ENCODE measurements at regions not wholly inside any gene's neighbourhood (a gene's known extent, or its start where the extent isn't known, plus 50 kb on each side); places are given as distances from the start of the nearest gene placed in this dataset.
A peak's percentile ranks its signal among the peaks of the same experiment; 100 is the strongest.
"Not testable (repeated sequence)": the region's sequence is repeated elsewhere in the genome, so short reads cannot be mapped to it uniquely, and the experiment has no call there.

GRCh38 chr5:62956597-62956996 lies 378.0 kb downstream of the LRRC70 start:
- no peak for DNase-seq

DNA sequence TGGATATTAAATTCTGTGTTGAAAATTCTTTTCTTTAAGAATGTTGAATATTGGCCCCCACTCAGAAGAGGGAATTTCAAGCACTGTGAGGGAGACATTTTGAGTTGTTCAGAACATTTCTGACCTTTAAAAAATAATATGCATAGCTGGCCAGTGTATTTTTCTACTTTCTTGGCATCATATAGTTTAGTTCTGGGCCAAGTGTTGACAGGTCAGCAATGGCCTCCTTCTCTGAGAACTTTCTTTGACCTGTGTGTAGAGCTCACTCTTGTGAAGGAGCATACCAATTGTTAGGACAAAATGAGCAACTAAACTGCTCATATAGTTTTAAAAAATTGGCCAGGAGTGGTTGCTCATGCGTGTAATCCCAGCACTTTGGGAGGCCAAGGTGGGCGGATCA lies 376.0 kb downstream of the LRRC70 start:
- no peak for DNase-seq

DNA sequence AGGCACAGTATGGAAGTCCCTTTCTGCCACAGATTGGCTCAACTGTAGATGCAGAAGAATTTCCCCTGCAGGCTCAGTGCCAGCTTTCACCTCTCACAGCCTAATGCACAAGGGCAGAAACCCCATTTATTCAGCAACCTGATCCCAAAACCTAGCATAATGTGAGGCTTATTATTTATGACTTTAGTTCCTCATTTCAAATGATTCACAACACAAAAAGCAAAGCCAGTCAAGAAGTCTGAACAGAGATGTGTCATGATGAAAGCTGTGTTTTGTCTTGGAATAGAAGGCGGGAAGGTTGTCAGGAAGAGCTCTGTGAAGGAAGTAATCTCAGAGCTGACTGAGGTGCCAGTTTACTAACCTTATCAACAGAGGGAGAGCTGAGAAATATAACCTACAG lies 369.7 kb downstream of the LRRC70 start:
- no peak for DNase-seq

DNA sequence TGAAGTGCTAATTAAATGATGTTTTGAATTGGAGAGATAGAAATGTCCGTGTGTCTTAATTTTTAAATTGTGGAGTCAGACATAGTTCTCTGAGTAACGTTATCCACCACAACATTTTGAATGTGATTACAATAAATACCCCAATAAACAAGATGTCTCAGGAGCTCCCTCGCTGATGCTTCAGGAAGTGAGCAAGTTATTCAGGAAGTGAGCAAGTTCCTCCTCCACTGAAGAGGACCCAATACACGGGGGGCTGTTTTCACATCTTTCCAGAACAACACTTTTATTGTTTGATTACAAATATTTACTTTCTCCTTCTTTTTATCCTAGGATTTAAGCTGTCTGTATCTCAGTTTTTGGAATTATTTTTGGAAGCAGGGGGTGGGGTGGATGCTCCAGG lies 363.8 kb downstream of the LRRC70 start:
- no peak for DNase-seq

GRCh38 chr5:62938927-62939326 lies 360.3 kb downstream of the LRRC70 start:
- no peak for DNase-seq

GRCh38 chr5:62937661-62938558 lies 359.3 kb downstream of the LRRC70 start:
- DNase-seq: no peak

DNA sequence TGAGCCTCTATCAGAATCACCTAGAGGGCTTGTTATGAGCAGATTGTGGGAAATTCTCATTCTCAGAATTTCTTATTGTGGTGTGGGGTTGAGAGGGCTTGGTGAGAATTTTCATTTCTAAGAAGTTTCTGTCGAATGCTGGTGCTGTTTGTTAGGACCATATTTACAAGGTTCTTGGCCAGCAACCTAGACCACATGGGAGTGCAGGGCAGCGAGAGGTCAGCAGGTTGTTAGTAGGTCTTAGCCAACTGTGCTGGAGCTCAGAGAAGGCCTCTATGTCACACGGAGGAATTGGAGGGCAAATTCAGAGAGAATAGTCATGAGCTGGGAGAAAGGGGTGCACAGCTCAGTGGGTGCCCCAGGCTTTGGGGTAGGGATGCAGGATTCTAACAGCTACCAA lies 357.0 kb downstream of the LRRC70 start:
- no peak for DNase-seq

- DNase-seq: no peak
Observed at GRCh38 chr5:62934319-62934718, 355.7 kb downstream of the LRRC70 start.

DNA sequence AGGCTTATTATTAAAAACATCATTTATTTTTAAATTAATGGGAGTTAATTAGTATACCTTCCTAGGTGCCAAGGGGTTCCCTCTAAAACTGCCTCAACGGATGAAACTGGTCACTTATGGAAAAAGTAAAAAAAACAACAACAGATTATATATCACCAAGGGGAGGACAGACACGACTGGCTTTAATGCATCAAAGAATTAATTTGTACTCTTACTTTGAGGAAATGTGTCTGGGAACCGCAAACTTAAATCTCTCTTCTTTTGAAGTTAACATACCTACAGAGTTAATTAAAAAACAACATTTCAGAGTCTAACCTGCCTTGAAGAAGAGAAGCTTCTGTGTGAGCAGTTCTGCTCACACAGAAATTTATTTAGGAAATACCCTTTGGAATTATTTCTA lies 354.6 kb downstream of the LRRC70 start:
- no peak for DNase-seq

DNA sequence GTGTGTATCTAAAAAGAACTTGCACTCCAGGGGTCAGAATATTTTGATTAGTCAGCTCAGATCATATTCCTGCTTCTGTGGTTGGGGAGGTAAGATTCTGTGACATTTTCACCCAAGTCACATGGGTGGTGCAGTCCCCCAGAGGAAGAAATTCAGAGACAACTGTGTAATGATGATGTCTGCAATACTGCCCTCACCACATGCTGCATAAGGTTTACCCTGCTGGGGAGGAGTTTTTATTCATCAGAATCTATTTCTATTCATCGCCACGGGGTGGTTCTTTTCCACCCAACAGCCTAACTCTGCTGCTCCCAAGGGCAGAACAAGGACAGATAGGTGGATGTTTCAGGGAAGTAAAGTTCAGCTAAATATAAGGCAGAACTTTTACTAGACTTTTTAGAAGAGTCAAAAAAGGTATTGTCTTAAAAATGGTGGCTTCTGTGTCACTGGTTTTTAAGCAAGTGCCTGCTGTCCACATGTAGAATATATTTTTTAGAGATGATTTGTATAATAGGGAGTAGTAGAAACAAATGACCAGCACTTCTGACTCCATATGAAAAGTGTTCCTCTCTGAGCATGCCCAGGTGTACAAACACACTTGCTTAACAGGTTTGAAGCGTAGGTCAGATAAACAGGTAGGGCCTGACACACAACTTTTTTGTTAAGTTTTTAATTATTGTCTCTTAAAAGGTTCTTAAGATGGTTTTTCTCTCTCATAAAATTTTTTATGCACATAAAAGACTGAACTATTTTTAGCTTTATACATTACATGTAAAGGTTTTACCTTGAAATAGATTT lies 352.7 kb downstream of the LRRC70 start:
- DNase-seq: peak; percentile 59

DNA sequence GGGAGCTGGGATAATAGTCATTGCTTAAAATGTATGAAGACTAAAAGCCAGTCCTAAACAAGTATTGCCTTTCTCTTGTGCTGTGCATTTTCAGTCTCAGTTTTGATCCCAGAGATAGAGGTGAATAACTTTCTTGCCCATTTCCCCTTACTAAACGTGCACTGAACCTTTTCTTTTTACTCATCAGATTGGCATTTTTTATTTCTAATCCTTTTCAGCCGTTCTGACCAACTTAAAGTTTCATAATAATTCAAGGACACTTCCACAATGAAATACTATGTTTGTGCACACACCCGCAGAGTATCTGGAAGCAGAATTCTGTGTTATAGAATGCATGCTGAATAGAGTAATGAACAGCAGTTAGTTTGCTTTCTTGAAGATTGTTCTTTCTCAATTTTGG lies 343.6 kb downstream of the LRRC70 start:
- DNase-seq: no peak

DNA sequence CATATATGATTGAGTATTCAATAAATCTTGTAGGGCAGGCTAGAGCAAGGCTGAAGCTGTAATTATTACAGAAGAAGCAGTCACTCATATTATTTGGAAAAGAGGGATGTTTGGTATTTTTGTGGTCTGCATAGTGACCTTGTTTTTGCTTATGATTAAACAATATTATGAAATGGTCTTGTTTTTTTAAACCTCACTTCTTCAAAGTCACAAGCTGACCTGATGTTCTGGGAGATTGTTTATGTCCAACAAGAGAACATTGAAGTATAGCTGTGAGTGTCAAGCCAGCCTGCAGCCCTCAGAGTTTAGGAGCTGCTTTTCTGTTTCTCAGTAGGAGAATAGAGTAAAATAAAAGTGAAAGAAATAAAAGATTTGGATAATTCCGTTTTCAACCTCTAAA lies 342.2 kb downstream of the LRRC70 start:
- DNase-seq: no peak

GRCh38 chr5:62909326-62909725 lies 330.7 kb downstream of the LRRC70 start:
- DNase-seq: no peak

- no peak for DNase-seq
Observed at GRCh38 chr5:62902126-62902525, 323.5 kb downstream of the LRRC70 start.

- no peak for DNase-seq
Observed at GRCh38 chr5:62900976-62901375, 322.4 kb downstream of the LRRC70 start.

- no peak for DNase-seq
Observed at GRCh38 chr5:62896121-62896893, 317.7 kb downstream of the LRRC70 start.

GRCh38 chr5:62886603-62887315 lies 308.1 kb downstream of the LRRC70 start:
- no peak for DNase-seq

DNA sequence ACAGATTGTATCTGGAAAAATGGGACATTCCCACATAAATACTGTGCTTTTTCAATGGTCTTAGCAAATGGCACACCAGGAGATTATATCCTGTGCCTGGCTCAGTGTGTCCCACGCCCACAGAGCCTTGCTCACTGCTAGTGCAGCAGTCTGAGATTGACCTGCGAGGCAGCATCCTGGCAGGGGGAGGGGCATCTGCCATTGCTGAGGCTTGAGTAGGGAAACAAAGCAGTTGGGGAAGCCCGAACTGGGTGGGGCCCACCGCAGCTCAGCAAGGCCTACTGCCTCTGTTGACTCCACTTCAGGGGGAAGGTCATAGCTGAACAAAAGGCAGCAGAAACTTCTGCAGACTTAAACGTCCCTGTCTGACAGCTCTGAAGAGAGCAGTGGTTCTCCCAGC lies 258.7 kb downstream of the LRRC70 start:
- not testable (repeated sequence) for DNase-seq

DNA sequence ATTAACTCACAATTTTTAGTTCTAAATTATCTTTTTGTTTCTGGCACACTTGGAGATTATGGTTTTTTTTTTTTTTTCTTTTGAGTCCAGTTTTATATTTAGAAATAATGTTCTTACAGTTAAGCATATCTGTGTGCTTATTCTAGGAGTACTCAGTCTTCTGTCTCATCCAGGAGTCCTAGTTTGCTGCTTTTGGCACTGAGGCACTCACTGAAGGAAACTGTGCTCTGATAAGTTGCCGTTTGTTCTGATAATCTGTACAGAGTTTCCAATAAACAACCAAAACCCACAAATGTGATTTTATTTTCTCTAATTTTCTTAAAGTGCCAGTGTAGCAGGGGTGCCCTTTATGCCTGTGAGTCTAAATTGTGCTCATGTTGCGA lies 251.0 kb downstream of the LRRC70 start:
- no peak for DNase-seq

DNA sequence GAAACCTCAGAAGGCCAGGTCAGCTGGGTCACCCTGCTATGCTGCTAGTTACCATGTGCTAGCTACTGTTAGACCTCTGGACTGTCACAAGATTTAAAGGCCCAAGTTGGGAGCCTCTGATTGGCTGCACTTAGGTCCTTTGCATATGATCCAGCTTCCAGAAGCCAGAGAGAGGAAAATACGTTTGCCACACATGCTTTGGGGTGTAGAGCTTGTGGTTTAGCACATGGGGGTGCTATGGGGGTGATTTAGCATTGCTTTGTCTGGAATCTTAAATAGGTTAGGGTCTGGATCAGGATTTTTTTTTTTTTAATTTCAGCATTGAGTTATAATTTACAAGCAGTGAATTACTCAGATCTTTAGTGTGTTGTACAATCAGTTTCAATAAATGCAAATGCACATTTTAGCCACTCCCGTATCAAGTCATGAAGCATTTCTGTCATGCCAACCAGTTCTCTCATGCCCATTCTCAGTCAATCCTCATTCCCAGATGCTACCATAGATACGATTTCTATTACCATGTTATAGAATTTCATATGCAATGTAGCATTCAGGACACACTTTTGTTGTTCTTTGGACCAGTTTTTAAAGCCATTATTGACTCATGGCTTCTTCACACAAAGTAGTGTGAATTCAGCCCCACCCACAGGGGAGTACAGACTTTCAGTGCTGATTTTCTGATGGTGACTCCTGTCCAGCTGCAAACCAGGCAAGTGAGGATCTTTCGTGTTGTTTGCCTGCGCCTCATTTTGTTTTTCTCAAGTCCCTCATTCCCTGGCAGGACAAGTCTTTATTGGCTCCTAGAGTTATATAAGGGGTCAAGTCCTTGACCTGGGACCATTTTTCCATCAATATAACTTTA lies 250.4 kb downstream of the LRRC70 start:
- no peak for DNase-seq

- DNase-seq: no peak
Observed at GRCh38 chr5:62825623-62826220, 247.1 kb downstream of the LRRC70 start.

Measured in DMS53 (cell line).